KMS-11 (cell line): ENCODE measurements at regions not wholly inside any gene's neighbourhood (a gene's known extent, or its start where the extent isn't known, plus 50 kb on each side); places are given as distances from the start of the nearest gene placed in this dataset.

ENCODE experiments used
- H2AFZ ChIP-seq: fragments of 200-600 bp; sonication (generic); 2 replicates; pipeline ENCODE4 v1.6.1; 2016; ENCODE audit warnings: antibody characterized with exemption, mixed run types, low read depth
- H3K27ac ChIP-seq: fragments of 200-600 bp; sonication (generic); 2 replicates; pipeline ENCODE4 v1.6.1; 2016; ENCODE audit warnings: mild to moderate bottlenecking, mixed run types
- H3K27me3 ChIP-seq: fragments of 200-600 bp; sonication (generic); 2 replicates; pipeline ENCODE4 v1.6.1; 2017; ENCODE audit warnings: mild to moderate bottlenecking, low read depth, mixed run types, moderate library complexity; ENCODE audit not compliant: insufficient read depth
- H3K36me3 ChIP-seq: fragments of 200-600 bp; sonication (generic); 2 replicates; pipeline ENCODE4 v1.6.1; 2017; ENCODE audit warnings: mild to moderate bottlenecking, mixed run types; ENCODE audit not compliant: insufficient read depth
- H3K4me1 ChIP-seq: fragments of 200-600 bp; sonication (generic); 2 replicates; pipeline ENCODE4 v1.6.1; 2016; ENCODE audit warnings: mild to moderate bottlenecking, low read depth, mixed run types; ENCODE audit not compliant: poor library complexity, severe bottlenecking
- H3K4me2 ChIP-seq: fragments of 200-600 bp; sonication (generic); 2 replicates; pipeline ENCODE4 v1.7.0; 2016; ENCODE audit warnings: mild to moderate bottlenecking, mixed run types
- H3K4me3 ChIP-seq: fragments of 200-600 bp; sonication (generic); IDR thresholded peaks from 2 replicates; pipeline ENCODE4 v1.6.1; 2017; ENCODE audit warnings: low read depth, low read length, mixed read lengths; ENCODE audit not compliant: insufficient read depth
- H3K79me2 ChIP-seq: fragments of 200-600 bp; sonication (generic); 2 replicates; pipeline ENCODE4 v1.6.1; 2016; ENCODE audit warnings: low read depth, mixed run types; ENCODE audit not compliant: insufficient read depth
- H3K9ac ChIP-seq: fragments of 200-600 bp; sonication (generic); 2 replicates; pipeline ENCODE4 v1.6.1; 2016; ENCODE audit warnings: mild to moderate bottlenecking, mixed run types
- H4K20me1 ChIP-seq: fragments of 200-600 bp; sonication (generic); 2 replicates; pipeline ENCODE4 v1.6.1; 2016; ENCODE audit warnings: mild to moderate bottlenecking, mixed run types; ENCODE audit not compliant: insufficient read depth
- TF ChIP-seq, protein P1 (sequence below): fragments of 200-600 bp; sonication (generic); conservative IDR thresholded peaks from 2 replicates; pipeline ENCODE4 v1.6.1; 2017; ENCODE audit warnings: low read depth, mild to moderate bottlenecking, antibody characterized with exemption, low read length, moderate library complexity, mixed read lengths

DNA sequence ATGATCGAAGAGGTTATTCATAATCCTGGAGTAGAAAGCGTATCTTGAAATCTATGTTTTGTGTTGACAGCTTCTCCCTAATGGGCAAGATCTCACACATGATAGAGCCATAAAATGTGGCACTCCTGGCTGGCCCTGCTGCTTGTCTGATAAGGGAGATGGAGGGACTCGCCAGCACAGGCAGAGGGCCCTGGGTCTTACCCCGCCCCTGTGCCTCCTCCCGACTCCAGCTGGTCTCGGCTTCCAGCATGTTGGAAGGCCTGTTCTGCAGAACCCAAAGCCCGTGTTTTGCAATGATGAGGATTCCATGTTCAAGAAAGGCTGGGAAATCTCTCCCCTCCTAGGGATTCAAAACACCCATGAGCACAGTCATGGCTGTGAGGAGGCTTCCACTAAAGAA is 106.7 kb upstream of the SDK2 start:
- Histone ChIP-seq H3K4me3 (no peak overlapping the region), H3K27me3 (peaks cover 56% of the 10 kb centered on the region; the same call in 1 of the 2 replicates), H3K36me3 (no peaks in the 10 kb centered on the region), H3K4me2 (no peak overlapping the region), H3K9ac (no peak overlapping the region), H2AFZ (no peak overlapping the region), H3K4me1 (no peaks in the 10 kb centered on the region), H3K27ac (no peak overlapping the region), H4K20me1 (no peaks in the 10 kb centered on the region), H3K79me2 (no peaks in the 10 kb centered on the region)
- TF ChIP-seq, protein P1, sequence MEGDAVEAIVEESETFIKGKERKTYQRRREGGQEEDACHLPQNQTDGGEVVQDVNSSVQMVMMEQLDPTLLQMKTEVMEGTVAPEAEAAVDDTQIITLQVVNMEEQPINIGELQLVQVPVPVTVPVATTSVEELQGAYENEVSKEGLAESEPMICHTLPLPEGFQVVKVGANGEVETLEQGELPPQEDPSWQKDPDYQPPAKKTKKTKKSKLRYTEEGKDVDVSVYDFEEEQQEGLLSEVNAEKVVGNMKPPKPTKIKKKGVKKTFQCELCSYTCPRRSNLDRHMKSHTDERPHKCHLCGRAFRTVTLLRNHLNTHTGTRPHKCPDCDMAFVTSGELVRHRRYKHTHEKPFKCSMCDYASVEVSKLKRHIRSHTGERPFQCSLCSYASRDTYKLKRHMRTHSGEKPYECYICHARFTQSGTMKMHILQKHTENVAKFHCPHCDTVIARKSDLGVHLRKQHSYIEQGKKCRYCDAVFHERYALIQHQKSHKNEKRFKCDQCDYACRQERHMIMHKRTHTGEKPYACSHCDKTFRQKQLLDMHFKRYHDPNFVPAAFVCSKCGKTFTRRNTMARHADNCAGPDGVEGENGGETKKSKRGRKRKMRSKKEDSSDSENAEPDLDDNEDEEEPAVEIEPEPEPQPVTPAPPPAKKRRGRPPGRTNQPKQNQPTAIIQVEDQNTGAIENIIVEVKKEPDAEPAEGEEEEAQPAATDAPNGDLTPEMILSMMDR, result no peak

DNA sequence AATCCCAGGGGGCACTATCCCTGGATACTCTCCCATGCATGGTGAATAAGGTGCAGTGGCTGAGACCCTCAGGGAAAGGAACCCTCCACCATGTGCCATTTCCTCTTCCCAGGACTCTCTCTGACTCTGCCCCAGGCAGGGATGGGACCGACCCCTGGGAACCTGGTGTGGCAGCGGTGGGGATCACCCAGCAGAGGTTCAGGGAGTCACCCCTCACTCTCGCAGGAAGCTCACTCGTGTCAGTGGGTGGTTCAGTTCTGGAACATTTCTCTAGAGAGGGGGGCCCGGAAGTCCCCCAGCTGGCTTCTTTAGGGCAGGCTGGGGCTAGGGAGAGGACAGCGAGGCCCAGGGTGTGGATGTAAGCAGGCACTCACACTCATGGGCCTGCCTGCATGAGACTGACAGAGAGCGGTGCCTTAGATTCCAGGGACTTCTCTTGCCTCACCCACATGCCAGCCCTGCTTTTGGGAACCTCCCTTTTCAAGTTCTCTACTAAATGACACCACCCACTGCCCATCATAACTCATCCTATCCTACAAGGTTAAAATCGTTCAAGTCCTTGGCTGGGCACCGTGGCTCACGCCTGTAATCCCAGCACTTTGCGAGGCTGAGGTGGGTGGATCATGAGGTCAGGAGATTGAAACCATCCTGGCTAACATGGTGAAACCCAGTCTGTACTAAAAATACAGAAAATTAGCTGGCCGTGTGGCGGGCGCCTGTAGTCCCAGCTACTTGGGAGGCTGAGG is 109.7 kb upstream of the SDK2 start:
- H3K27me3 ChIP-seq, result peaks cover 62% of the 10 kb centered on the region; the same call in 1 of the 2 replicates
- no peak overlapping the region for H3K4me2 ChIP-seq
- TF ChIP-seq, protein P1, result no peak

DNA sequence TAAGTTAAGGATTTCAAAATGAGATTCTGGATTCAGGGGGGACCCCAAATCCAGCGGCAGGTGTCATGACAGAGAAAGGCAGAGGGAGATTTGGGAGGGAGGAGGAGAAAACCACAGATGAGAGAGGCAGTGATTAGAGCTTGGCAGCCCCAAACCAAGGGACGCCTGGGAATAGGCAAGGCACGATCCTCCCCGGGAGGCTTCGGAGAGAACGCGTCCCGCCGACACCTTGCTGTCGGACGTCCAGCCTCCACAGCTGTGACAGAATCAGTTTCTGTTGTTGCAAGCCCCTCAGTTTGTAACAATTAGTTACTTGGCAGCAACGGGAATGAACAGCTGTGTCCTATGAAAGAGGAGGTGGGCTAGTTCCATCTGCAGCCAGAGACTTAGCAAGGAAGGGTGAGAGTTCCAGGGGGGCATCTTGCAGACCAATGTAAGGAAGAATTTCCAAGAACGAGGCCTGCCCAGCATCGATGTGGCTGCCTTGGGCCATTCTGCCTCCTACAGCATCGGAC is 110.7 kb upstream of the SDK2 start:
- H3K9ac ChIP-seq, result no peak overlapping the region
- H3K4me1 ChIP-seq, result no peaks in the 10 kb centered on the region
- H3K4me2 ChIP-seq, result no peak overlapping the region
- TF ChIP-seq, protein P1, result no peak
- no peaks in the 10 kb centered on the region for H3K79me2 ChIP-seq
- H3K4me3 ChIP-seq, result no peak overlapping the region
- no peaks in the 10 kb centered on the region for H4K20me1 ChIP-seq
- no peak overlapping the region for H3K27ac ChIP-seq
- H3K27me3 ChIP-seq, result peaks cover 67% of the 10 kb centered on the region; the same call in 1 of the 2 replicates
- H2AFZ ChIP-seq, result no peak overlapping the region
- no peaks in the 10 kb centered on the region for H3K36me3 ChIP-seq

More for the DNA sequence above, 109.7 kb upstream of the SDK2 start:
- no peaks in the 10 kb centered on the region for H3K4me1 ChIP-seq
- H3K4me3 ChIP-seq, result no peak overlapping the region
- no peak overlapping the region for H3K27ac ChIP-seq
- no peaks in the 10 kb centered on the region for H3K79me2 ChIP-seq
- no peak overlapping the region for H3K9ac ChIP-seq
- no peaks in the 10 kb centered on the region for H4K20me1 ChIP-seq
- no peaks in the 10 kb centered on the region for H3K36me3 ChIP-seq
- H2AFZ ChIP-seq, result no peak overlapping the region

DNA sequence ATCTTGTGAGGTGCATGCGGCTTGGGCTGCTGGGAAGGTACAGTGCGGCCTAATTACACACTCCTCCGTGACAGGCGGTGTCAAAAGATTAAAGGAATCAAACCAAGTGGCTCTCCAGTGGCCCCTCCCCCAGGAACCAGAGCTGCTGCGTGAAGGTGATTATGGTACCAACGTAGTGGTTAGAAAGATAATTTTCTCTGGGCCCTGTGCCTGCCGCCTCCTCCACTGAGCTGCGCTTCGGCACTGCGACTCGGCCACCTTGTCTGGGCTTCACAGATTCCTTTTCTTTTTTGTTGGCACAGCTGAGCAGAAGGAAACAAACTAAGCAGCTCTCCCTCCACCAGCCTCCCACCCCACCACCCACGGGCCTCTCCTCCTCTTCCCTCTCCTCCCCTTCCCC is 113.2 kb upstream of the SDK2 start:
- no peaks in the 10 kb centered on the region for H3K36me3 ChIP-seq
- no peak overlapping the region for H2AFZ ChIP-seq
- H3K27me3 ChIP-seq, result peaks cover 60% of the 10 kb centered on the region; the same call in 1 of the 2 replicates
- H3K79me2 ChIP-seq, result no peaks in the 10 kb centered on the region
- H3K4me3 ChIP-seq, result no peak overlapping the region
- no peaks in the 10 kb centered on the region for H3K4me1 ChIP-seq
- no peak overlapping the region for H3K9ac ChIP-seq
- no peak overlapping the region for H3K4me2 ChIP-seq
- TF ChIP-seq, protein P1, result no peak
- H3K27ac ChIP-seq, result no peak overlapping the region
- H4K20me1 ChIP-seq, result no peaks in the 10 kb centered on the region
